Aorta (tissue), 5 donors: ENCODE measurements at regions not wholly inside any gene's neighbourhood (a gene's known extent, or its start where the extent isn't known, plus 50 kb on each side); places are given as distances from the start of the nearest gene placed in this dataset.

ENCODE experiments used
- ATAC-seq: fragments of 200-7000 bp; cut with Tn5 transposase; one replicate; pipeline ENCODE4 v1.9.1; 2022; ENCODE audit warnings: moderate library complexity; ENCODE audit not compliant: low FRiP score
- DNase-seq, 2 donors: peaks; one replicate each; pipeline ENCODE4 v3.0.0-alpha.2; 2020
- H3K27ac ChIP-seq, 2 donors: one replicate each; pipeline ENCODE4 v1.5.1; 2013; ENCODE audit warnings: low read length in 2 of 2, mild to moderate bottlenecking in 2 of 2, moderate library complexity in 2 of 2, control low read depth in 1 of 2, inconsistent platforms in 1 of 2, low read depth in 1 of 2
- H3K27me3 ChIP-seq, 2 donors: one replicate each; pipeline ENCODE4 v1.6.1; 2013; ENCODE audit warnings: control low read depth in 1 of 2, low read length in 1 of 2, mild to moderate bottlenecking in 1 of 2, moderate library complexity in 1 of 2; ENCODE audit not compliant: insufficient read depth in 2 of 2, control insufficient read depth in 1 of 2
- H3K36me3 ChIP-seq, 2 donors: one replicate each; pipeline ENCODE4 v1.6.1; 2013; ENCODE audit warnings: control low read depth in 1 of 2, low read length in 1 of 2, mild to moderate bottlenecking in 1 of 2; ENCODE audit not compliant: insufficient read depth in 2 of 2, control insufficient read depth in 1 of 2
- H3K4me1 ChIP-seq, 2 donors: one replicate each; pipeline ENCODE4 v1.6.1; 2013; ENCODE audit warnings: low read length in 2 of 2, control low read depth in 1 of 2, mild to moderate bottlenecking in 1 of 2, moderate library complexity in 1 of 2; ENCODE audit not compliant: insufficient read depth in 2 of 2, control insufficient read depth in 1 of 2
- H3K4me3 ChIP-seq, 2 donors: one replicate each; pipeline ENCODE4 v1.5.1; 2013; ENCODE audit warnings: low read length in 2 of 2, control low read depth in 1 of 2, mild to moderate bottlenecking in 1 of 2
- H3K9me3 ChIP-seq: one replicate; pipeline ENCODE4 v1.6.1; 2013; ENCODE audit warnings: mild to moderate bottlenecking, low read length; ENCODE audit not compliant: control insufficient read depth
- WGBS, 2 donors: extraction: QIAGEN DNeasy Blood & Tissue Kit; methylation state at CpG; one replicate each; pipeline ENCODE4 v1.1.7; 2013; 5-methylcytosine and 5-hydroxymethylcytosine counted together
- intact Hi-C, 2 donors: fragments of 100-400 bp; cut with DNase I; formaldehyde crosslinking; loops; one replicate each; pipeline versions ENCODE4 v1.14.2 to v1.15.0; 2022
- donor health status: healthy with polysubstance abuse.
- donor health status: Bipolar disorder and iron deficiency.
- donor health status: DM: no; HTN: no; CAD: no.
- donor health status: DM: no; HTN: no; CAD: no.
- donor health status: DM: yes; HTN: yes; CAD: no.

DNA sequence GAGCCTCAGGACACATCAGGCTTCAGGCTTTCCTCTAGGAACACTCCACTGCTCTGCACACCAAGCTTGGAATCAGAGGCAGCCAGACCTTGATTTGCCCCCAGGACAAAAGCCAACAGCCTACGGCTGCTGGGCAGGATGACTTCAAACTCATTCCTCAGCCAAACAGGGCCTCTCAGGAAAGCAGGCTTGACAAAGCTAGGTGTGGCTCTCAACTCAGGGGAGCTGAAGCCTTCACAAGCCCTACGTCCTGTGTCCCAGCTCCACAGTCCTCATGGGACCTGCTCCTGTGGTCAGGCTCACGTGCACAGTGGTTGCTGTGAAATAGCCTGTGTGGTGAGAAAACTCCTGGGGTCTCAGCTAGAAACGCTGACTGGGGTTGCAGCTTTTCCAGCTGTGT is 398.9 kb upstream of the ZNF507 start:
- Histone ChIP-seq H3K4me1 (no peaks in the 10 kb centered on the region), H3K27ac (no peak overlapping the region), H3K9me3 (no peaks in the 10 kb centered on the region), H3K36me3 (no peaks in the 10 kb centered on the region), H3K27me3 (no peaks in the 10 kb centered on the region), H3K4me3 (no peak overlapping the region)
- DNase-seq, result no peak
- ATAC-seq, result no peak
- intact Hi-C loops, result no loop called here
- 15 to 35% methylated on average over 4 of the region's 4 CpGs for WGBS, 2 donors

GRCh38 chr19:31947436-31948115 is 397.8 kb upstream of the ZNF507 start:
- no peaks in the 10 kb centered on the region for H3K36me3 ChIP-seq
- H3K27me3 ChIP-seq, result no peaks in the 10 kb centered on the region
- H3K4me3 ChIP-seq, result no peak overlapping the region
- H3K9me3 ChIP-seq, result no peaks in the 10 kb centered on the region
- intact Hi-C loops, result no loop called here
- 80 to 81% methylated on average over 17 of the region's 17 CpGs for WGBS, 2 donors
- no peaks in the 10 kb centered on the region for H3K4me1 ChIP-seq
- H3K27ac ChIP-seq, result no peak overlapping the region
- ATAC-seq, result no peak
- no peak for DNase-seq

DNA sequence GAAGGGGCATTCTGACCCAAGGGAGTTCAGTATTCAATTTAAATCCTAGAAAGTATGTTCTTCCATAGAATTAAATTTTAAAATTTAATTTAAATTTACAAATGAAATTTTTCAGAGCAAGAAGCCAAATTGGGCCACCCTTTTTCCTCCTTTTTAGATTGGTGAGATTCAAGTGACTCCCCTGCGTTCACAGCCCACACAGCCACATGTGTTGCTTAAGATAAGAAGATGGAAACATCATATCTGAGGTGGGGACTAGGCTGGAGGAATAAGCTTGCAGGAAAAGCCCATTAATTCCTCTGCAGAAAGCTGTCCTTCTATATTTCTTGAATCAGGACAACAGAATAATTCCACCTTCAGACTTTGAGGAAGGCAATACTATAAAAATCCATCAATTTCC is 392.7 kb upstream of the ZNF507 start:
- WGBS, 2 donors, result 72 to 88% methylated on average over 1 of the region's 1 CpG
- no peak for ATAC-seq
- Histone ChIP-seq H3K27me3 (no peaks in the 10 kb centered on the region), H3K9me3 (no peaks in the 10 kb centered on the region), H3K36me3 (no peaks in the 10 kb centered on the region), H3K27ac (no peak overlapping the region), H3K4me1 (no peaks in the 10 kb centered on the region), H3K4me3 (no peak overlapping the region)
- intact Hi-C loops, result no loop called here
- DNase-seq, result no peak

GRCh38 chr19:31955061-31955460 is 390.3 kb upstream of the ZNF507 start:
- H3K9me3 ChIP-seq, result no peaks in the 10 kb centered on the region
- no peaks in the 10 kb centered on the region for H3K4me1 ChIP-seq
- no peaks in the 10 kb centered on the region for H3K36me3 ChIP-seq
- no peaks in the 10 kb centered on the region for H3K27me3 ChIP-seq
- no peak overlapping the region for H3K27ac ChIP-seq
- WGBS, 2 donors, result 91% methylated on average over 3 of the region's 3 CpGs
- ATAC-seq, result no peak
- no peak overlapping the region for H3K4me3 ChIP-seq
- no peak for DNase-seq
- intact Hi-C loops, result no loop called here

GRCh38 chr19:31955884-31956283 is 389.5 kb upstream of the ZNF507 start:
- H3K9me3 ChIP-seq, result no peaks in the 10 kb centered on the region
- 85 to 89% methylated on average over 6 of the region's 6 CpGs for WGBS, 2 donors
- H3K4me1 ChIP-seq, result no peaks in the 10 kb centered on the region
- no peaks in the 10 kb centered on the region for H3K36me3 ChIP-seq
- no peak overlapping the region for H3K4me3 ChIP-seq
- ATAC-seq, result no peak
- H3K27ac ChIP-seq, result no peak overlapping the region
- DNase-seq, result no peak
- intact Hi-C loops, result no loop called here
- no peaks in the 10 kb centered on the region for H3K27me3 ChIP-seq

DNA sequence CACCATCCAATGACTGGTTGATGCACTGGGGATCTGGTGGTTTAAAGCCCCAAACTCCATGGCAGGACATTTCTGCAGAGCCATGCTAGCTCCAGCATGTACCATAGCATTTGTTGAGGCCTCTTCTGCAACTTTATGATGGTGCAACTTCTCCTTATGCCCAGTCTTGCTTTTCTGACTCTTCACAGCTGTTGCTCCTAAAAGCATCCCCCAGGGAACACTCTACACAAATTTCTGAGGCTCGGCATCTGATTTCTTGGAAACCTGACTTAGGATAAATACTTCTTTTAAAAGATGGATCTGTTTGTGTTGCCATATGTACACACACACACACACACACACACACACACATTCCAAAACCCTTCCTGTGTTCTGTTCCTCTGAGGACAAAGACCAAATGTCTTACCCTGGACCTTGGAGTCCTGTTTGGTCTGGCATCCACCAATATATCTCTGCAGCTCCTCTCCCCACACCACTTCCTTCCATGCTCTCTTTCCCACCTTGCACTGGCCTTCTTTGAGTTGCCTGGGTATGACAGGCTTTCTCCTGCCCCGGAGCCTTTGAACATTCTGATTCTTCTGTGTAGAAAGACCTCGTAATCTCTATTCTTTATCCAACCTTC is 388.5 kb upstream of the ZNF507 start:
- H3K4me1 ChIP-seq, result no peaks in the 10 kb centered on the region
- no peak overlapping the region for H3K27ac ChIP-seq
- H3K36me3 ChIP-seq, result no peaks in the 10 kb centered on the region
- DNase-seq, result no peak
- no peaks in the 10 kb centered on the region for H3K9me3 ChIP-seq
- WGBS, 2 donors, result 72 to 77% methylated on average over 3 of the region's 3 CpGs
- intact Hi-C loops, result no loop called here
- no peaks in the 10 kb centered on the region for H3K27me3 ChIP-seq
- no peak overlapping the region for H3K4me3 ChIP-seq
- no peak for ATAC-seq

GRCh38 chr19:31957711-31958110 is 387.7 kb upstream of the ZNF507 start:
- WGBS, 2 donors, result 67 to 72% methylated on average over 4 of the region's 4 CpGs
- no peaks in the 10 kb centered on the region for H3K36me3 ChIP-seq
- no peaks in the 10 kb centered on the region for H3K9me3 ChIP-seq
- intact Hi-C loops, result no loop called here
- H3K27me3 ChIP-seq, result no peaks in the 10 kb centered on the region
- H3K4me3 ChIP-seq, result no peak overlapping the region
- H3K27ac ChIP-seq, result no peak overlapping the region
- no peaks in the 10 kb centered on the region for H3K4me1 ChIP-seq
- DNase-seq (no peak), ATAC-seq (no peak)

- H3K36me3 ChIP-seq, result no peaks in the 10 kb centered on the region
- intact Hi-C loops, result no loop called here
- H3K9me3 ChIP-seq, result no peaks in the 10 kb centered on the region
- 95% methylated on average over 15 of the region's 15 CpGs for WGBS, 2 donors
- ATAC-seq (no peak), DNase-seq (no peak)
- H3K27me3 ChIP-seq, result no peaks in the 10 kb centered on the region
- H3K27ac ChIP-seq, result no peak overlapping the region
- H3K4me3 ChIP-seq, result no peak overlapping the region
- H3K4me1 ChIP-seq, result no peaks in the 10 kb centered on the region
Measured at GRCh38 chr19:31959527-31960018, 385.8 kb upstream of the ZNF507 start.

- Histone ChIP-seq H3K27ac (no peak overlapping the region), H3K36me3 (no peaks in the 10 kb centered on the region), H3K27me3 (no peaks in the 10 kb centered on the region), H3K4me3 (no peak overlapping the region), H3K4me1 (no peaks in the 10 kb centered on the region), H3K9me3 (no peaks in the 10 kb centered on the region)
- intact Hi-C loops, result no loop called here
- ATAC-seq (no peak), DNase-seq (no peak)
- 57 to 64% methylated on average over 6 of the region's 6 CpGs for WGBS, 2 donors
Measured at GRCh38 chr19:31960474-31960873, 384.9 kb upstream of the ZNF507 start.
